AG04450 (cell line): ENCODE measurements at regions not wholly inside any gene's neighbourhood (a gene's known extent, or its start where the extent isn't known, plus 50 kb on each side); places are given as distances from the start of the nearest gene placed in this dataset.
A peak's percentile ranks its signal among the peaks of the same experiment; 100 is the strongest.

Experiments used
- CTCF ChIA-PET: fragments of 300-600, 350-600 bp; formaldehyde crosslinking; extraction: SDS; loops from one replicate; lab custom pipeline; 2022; ENCODE audit warnings: antibody characterized with exemption, inconsistent platforms; lab: Charles Lee
- POLR2A ChIA-PET: fragments of 350-600 bp; formaldehyde crosslinking; extraction: SDS; loops from one replicate; lab custom pipeline; 2021; ENCODE audit warnings: antibody characterized with exemption, inconsistent platforms; lab: Yijun Ruan, JAX
- DNase-seq: peaks from one replicate; pipeline ENCODE4 v3.0.0-alpha.2; 2011; ENCODE audit warnings: low read depth, low spot score
- H3K27ac ChIP-seq: one replicate; pipeline ENCODE4 v1.5.1; 2012; ENCODE audit warnings: low read depth, low read length, control low read depth
- H3K27me3 ChIP-seq: one replicate; pipeline ENCODE4 v1.6.0; 2012; ENCODE audit warnings: low read length; ENCODE audit not compliant: control insufficient read depth, insufficient read depth
- H3K4me3 ChIP-seq: 2 replicates; pipeline ENCODE4 v1.5.1; 2011; ENCODE audit warnings: mild to moderate bottlenecking, low read depth, low read length, control low read depth
- H3K9me3 ChIP-seq: 2 replicates; pipeline ENCODE4 v1.5.1; 2012; ENCODE audit warnings: low read length; ENCODE audit not compliant: control insufficient read depth, insufficient read depth
- TF ChIP-seq, protein P1 (sequence below): IDR thresholded peaks from 2 replicates; pipeline ENCODE4 v1.5.1; 2011; ENCODE audit warnings: low read depth, low read length, control low read depth, inconsistent platforms

DNA sequence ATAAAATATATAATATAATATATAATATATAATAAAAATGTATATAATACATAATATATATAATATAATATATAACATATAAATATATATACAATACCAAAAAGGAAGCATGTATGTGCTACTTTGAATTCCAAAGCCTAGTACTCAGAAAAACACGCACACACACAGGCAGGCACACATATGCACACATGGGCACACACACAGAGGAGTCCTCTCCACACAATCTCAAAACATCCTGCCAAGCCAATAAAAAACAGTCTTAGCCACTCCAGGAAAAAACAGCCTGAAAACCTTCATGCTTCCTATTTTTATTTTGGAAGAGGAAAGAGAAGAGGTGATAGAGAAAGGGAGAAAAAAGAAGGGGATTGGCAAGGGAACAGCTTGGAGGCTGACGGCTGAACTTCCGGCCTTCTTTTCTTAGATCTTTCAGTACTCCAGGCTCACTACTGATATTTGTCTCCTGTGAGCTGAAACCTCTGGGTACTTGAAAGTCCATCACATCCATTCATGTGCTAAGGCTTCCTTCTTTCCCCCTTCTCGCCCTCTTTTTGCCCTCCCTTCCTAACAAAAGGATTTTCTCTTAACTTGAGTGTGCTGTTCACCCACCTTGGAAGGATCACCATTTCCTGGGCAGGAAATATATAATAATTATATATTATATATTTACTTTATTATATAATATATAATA, 394.2 kb downstream of the NUAK1 start:
- no peaks in the 10 kb centered on the region for H3K9me3 ChIP-seq
- TF ChIP-seq, protein P1, sequence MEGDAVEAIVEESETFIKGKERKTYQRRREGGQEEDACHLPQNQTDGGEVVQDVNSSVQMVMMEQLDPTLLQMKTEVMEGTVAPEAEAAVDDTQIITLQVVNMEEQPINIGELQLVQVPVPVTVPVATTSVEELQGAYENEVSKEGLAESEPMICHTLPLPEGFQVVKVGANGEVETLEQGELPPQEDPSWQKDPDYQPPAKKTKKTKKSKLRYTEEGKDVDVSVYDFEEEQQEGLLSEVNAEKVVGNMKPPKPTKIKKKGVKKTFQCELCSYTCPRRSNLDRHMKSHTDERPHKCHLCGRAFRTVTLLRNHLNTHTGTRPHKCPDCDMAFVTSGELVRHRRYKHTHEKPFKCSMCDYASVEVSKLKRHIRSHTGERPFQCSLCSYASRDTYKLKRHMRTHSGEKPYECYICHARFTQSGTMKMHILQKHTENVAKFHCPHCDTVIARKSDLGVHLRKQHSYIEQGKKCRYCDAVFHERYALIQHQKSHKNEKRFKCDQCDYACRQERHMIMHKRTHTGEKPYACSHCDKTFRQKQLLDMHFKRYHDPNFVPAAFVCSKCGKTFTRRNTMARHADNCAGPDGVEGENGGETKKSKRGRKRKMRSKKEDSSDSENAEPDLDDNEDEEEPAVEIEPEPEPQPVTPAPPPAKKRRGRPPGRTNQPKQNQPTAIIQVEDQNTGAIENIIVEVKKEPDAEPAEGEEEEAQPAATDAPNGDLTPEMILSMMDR: no peak
- no peaks in the 10 kb centered on the region for H3K27me3 ChIP-seq
- CTCF ChIA-PET: no interaction called here
- H3K27ac ChIP-seq: no peak overlapping the region
- H3K4me3 ChIP-seq: no peak overlapping the region
- POLR2A ChIA-PET: no interaction called here
- DNase-seq: no peak

DNA sequence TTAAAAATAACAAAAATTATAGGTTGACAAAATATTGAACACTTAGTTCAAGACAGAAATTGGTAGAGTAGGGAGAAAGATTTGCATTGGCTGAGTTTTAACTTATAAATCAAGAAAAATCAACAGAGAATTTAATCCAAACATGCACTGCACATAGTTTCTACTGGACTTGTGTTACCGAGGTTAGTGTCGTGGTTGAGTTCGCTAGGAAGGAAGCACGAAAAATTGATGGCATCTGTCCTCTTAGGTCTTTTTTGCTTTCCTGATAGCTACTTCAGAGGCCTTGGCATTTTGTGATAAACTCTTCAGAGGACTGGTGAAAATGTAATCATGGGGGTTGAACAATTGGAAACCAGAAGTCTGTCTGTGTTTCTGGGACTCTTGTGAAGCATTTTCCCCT, 392.9 kb downstream of the NUAK1 start:
- Histone ChIP-seq H3K9me3 (no peaks in the 10 kb centered on the region), H3K27me3 (no peaks in the 10 kb centered on the region), H3K4me3 (no peak overlapping the region), H3K27ac (no peak overlapping the region)
- POLR2A ChIA-PET: no interaction called here
- no peak for DNase-seq
- CTCF ChIA-PET: interaction anchor here (1.3 kb wide), 1 partner anchor 325 kb away, joined by 3 read pairs; no protein-coding TSS in a partner anchor
- TF ChIP-seq, protein P1: no peak

DNA sequence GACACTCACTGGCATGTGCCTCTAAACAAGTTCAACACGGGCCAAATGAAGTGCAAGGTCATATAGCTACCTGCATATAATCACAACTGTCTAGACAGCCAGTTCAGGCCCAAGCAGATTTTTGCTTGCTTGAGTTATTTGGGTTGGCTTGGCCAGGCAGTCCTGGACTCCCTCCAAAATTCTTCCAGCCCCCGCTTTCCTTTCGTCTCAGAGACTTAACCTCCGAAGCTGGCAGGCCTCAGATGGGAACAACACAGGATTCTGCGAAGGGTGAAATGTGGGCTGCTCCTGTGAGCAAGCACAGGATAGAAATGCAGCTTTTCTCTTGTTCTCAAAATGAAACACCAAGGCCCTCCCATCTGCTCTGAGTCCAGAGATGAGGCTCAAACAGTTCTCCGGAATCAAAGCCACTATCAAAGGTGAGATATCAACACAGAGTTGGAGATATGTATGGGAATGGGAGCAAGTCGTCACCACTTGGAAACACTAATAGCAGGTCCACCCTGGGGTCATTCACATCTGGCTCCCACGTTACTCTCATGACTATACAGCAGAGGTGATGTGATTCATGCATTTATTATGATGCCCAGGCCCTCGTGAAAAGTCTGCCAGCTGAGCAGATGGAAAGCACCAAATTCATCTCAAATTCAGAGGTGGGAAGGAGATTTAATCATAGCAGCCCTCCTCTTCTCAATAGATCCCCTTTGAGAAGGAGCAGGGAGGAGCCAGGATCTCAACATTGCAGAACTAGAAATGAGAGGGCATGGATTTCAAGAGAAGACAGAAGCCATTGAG, 389.8 kb downstream of the NUAK1 start:
- peak; percentile 49 for DNase-seq
- Histone ChIP-seq H3K27me3 (no peaks in the 10 kb centered on the region), H3K4me3 (no peak overlapping the region), H3K9me3 (no peaks in the 10 kb centered on the region), H3K27ac (peak overlapping the region; percentile 58)
- CTCF ChIA-PET: interaction anchor here (1.4 kb wide), 1 partner anchor 329 kb away, joined by 4 read pairs; no protein-coding TSS in a partner anchor
- POLR2A ChIA-PET: no interaction called here
- TF ChIP-seq, protein P1: no peak

- no peaks in the 10 kb centered on the region for H3K9me3 ChIP-seq
- TF ChIP-seq, protein P1: no peak
- H3K27ac ChIP-seq: no peak overlapping the region
- no peak overlapping the region for H3K4me3 ChIP-seq
- H3K27me3 ChIP-seq: no peaks in the 10 kb centered on the region
- ChIA-PET CTCF (no interaction called here), POLR2A (no interaction called here)
- no peak for DNase-seq
These were observed 388.7 kb downstream of the NUAK1 start for GRCh38 chr12:105750096-105750495.

DNA sequence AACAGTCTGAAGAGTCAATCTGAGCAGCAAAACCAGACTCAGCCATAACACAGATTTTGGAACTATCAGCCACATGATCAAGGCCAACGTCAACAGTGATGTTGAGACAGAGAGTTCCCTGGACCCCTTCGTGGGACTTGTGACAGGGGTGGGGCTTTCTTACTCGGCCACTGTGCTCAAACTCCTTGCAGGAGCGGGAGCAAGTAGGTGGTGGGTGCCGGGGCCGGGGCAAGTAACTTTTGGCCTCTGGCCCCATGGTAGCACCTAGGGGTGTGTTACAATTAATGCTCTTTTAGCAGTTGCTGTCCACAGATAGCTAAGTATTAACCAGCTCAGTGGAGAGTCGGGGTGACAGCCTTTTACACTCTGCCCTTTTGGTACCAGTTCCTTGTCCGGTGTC, 384.4 kb downstream of the NUAK1 start:
- ChIA-PET CTCF (interaction anchor here (0.6 kb wide), 1 partner anchor 47 kb away, joined by 4 read pairs; no protein-coding TSS in a partner anchor), POLR2A (no interaction called here)
- Histone ChIP-seq H3K4me3 (no peak overlapping the region), H3K27ac (no peak overlapping the region), H3K9me3 (no peaks in the 10 kb centered on the region), H3K27me3 (peaks cover 2% of the 10 kb centered on the region)
- DNase-seq: no peak
- TF ChIP-seq, protein P1: no peak
